A549 (cell line): ENCODE measurements at regions not wholly inside any gene's neighbourhood (a gene's known extent, or its start where the extent isn't known, plus 50 kb on each side); places are given as distances from the start of the nearest gene placed in this dataset.

Experiments
- ATAC-seq, 2 experiments: fragments of 200-7000 bp in 1 of 2; fragments of >200 bp in 1 of 2; cut with Nextera tagmentation in 1 of 2; cut with Tn5 transposase in 1 of 2; 3 replicates each; pipeline versions ENCODE4 v1.8.0 to v1.9.1; 2018 to 2020; ENCODE audit warnings: mild to moderate bottlenecking in 1 of 2, moderate library complexity in 1 of 2
- CTCF ChIA-PET: fragments of 300-600 bp; sonication (Branson Sonifier 250); formaldehyde crosslinking; extraction: SDS; loops from one replicate; lab custom pipeline; 2021; ENCODE audit warnings: antibody characterized with exemption, inconsistent platforms; lab: Yijun Ruan, JAX
- POLR2A ChIA-PET: fragments of 350-600 bp; formaldehyde crosslinking; extraction: SDS; loops from one replicate; lab custom pipeline; 2021; ENCODE audit warnings: antibody characterized with exemption, inconsistent platforms; lab: Yijun Ruan, JAX
- DNase-seq, 2 experiments: peaks; one replicate each; pipeline versions ENCODE4 v3.0.0 to v3.0.0-alpha.2; 2011 to 2016; ENCODE audit warnings: low read depth in 1 of 2, low spot score in 1 of 2
- FAIRE-seq: peaks from 2 replicates; lab custom pipeline; 2011; peaks lifted over from hg19 to GRCh38; lab: Jason Lieb, UNC
- H3K27ac ChIP-seq, 2 experiments: fragments of >200 bp; sonication (Bioruptor Twin); formaldehyde crosslinking; 3 replicates each; pipeline ENCODE4 v1.5.1; 2016 to 2017
- H3K4me1 ChIP-seq: fragments of >200 bp; sonication (Bioruptor Twin); formaldehyde crosslinking; 3 replicates; pipeline ENCODE4 v1.6.1; 2016
- H3K4me2 ChIP-seq: fragments of >200 bp; sonication (Bioruptor Twin); formaldehyde crosslinking; 3 replicates; pipeline ENCODE4 v1.6.1; 2016
- H3K4me3 ChIP-seq: fragments of >200 bp; sonication (Bioruptor Twin); formaldehyde crosslinking; 3 replicates; pipeline ENCODE4 v1.5.1; 2016
- H3K9me3 ChIP-seq: fragments of >200 bp; sonication (Bioruptor Twin); formaldehyde crosslinking; 3 replicates; pipeline ENCODE4 v1.6.1; 2016
- BHLHE40 ChIP-seq: IDR thresholded peaks from 2 replicates; pipeline ENCODE4 v1.6.1; 2012; ENCODE audit warnings: low read depth, low read length, inconsistent platforms
- CHD2 ChIP-seq: fragments of 150-350 bp; IDR thresholded peaks from 2 replicates; pipeline ENCODE4 v1.6.1; 2014; ENCODE audit warnings: low read length; ENCODE audit not compliant: partially characterized antibody
- CHD4 ChIP-seq: fragments of 200-600 bp; sonication (generic); IDR thresholded peaks from 2 replicates; pipeline ENCODE4 v1.6.1; 2016; ENCODE audit warnings: antibody characterized with exemption, mild to moderate bottlenecking, borderline replicate concordance
- EHMT2 ChIP-seq: fragments of 200-600 bp; sonication (generic); IDR thresholded peaks from 2 replicates; pipeline ENCODE4 v1.6.1; 2016; ENCODE audit warnings: antibody characterized with exemption, low read depth, mild to moderate bottlenecking, moderate library complexity
- FOSB ChIP-seq: fragments of 250-450 bp; sonication (Bioruptor Pico); IDR thresholded peaks from 2 replicates; pipeline ENCODE4 v1.5.0; 2020; ENCODE audit warnings: mild to moderate bottlenecking, moderate library complexity
- FOXS1 ChIP-seq: fragments of 250-450 bp; sonication (Bioruptor Pico); IDR thresholded peaks from 2 replicates; pipeline ENCODE4 v1.5.0; 2020; ENCODE audit warnings: mild to moderate bottlenecking, moderate library complexity
- KDM5A ChIP-seq: fragments of 200-600 bp; sonication (generic); IDR thresholded peaks from 2 replicates; pipeline ENCODE4 v1.6.1; 2016; ENCODE audit warnings: antibody characterized with exemption, mild to moderate bottlenecking
- MAZ ChIP-seq: fragments of 150-350 bp; IDR thresholded peaks from 2 replicates; pipeline ENCODE4 v1.6.1; 2014; ENCODE audit warnings: antibody characterized with exemption, low read depth, low read length, borderline replicate concordance
- MYC ChIP-seq: IDR thresholded peaks from 2 replicates; pipeline ENCODE4 v1.6.1; 2012; ENCODE audit warnings: mild to moderate bottlenecking, inconsistent platforms, low read length, improper control_type of control experiment, borderline replicate concordance
- SMC3 ChIP-seq: fragments of >200 bp; sonication (Bioruptor Twin); formaldehyde crosslinking; IDR thresholded peaks from 3 replicates; pipeline ENCODE4 v1.6.1; 2018; ENCODE audit warnings: inconsistent platforms
- TFCP2L1 ChIP-seq: fragments of 250-450 bp; sonication (Bioruptor Pico); IDR thresholded peaks from 2 replicates; pipeline ENCODE4 v1.5.0; 2021; ENCODE audit warnings: mild to moderate bottlenecking
- ZC3H11A ChIP-seq: fragments of 450-650 bp; IDR thresholded peaks from 2 replicates; pipeline ENCODE4 v1.6.1; 2014; ENCODE audit warnings: antibody characterized with exemption, mild to moderate bottlenecking
- ZFP36 ChIP-seq: fragments of 450-650 bp; IDR thresholded peaks from 2 replicates; pipeline ENCODE4 v1.6.1; 2014; ENCODE audit warnings: borderline replicate concordance; ENCODE audit not compliant: partially characterized antibody
- WGBS: methylation state at CpG from one replicate; pipeline ENCODE4 v1.1.6; 2017; ENCODE audit errors: missing lambda C conversion rate; 5-methylcytosine and 5-hydroxymethylcytosine counted together
- TF ChIP-seq, protein P1 (sequence below): fragments of 250-450 bp; sonication (Bioruptor Pico); IDR thresholded peaks from 2 replicates; pipeline ENCODE4 v1.5.0; 2021; ENCODE audit warnings: mild to moderate bottlenecking, moderate library complexity, borderline replicate concordance
- TF ChIP-seq, protein P2 (sequence below): IDR thresholded peaks from 2 replicates; pipeline ENCODE4 v1.6.1; 2012; ENCODE audit warnings: low read depth, borderline replicate concordance
- TF ChIP-seq, protein P3 (sequence below): fragments of 200-600 bp; sonication (generic); IDR thresholded peaks from 2 replicates; pipeline ENCODE4 v1.6.1; 2016; ENCODE audit warnings: antibody characterized with exemption, mild to moderate bottlenecking, moderate library complexity
- TF ChIP-seq, protein P4 (sequence below): fragments of >200 bp; sonication (Bioruptor Twin); formaldehyde crosslinking; IDR thresholded peaks from 3 replicates; pipeline ENCODE4 v1.6.1; 2016
- TF ChIP-seq, protein P5 (sequence below): fragments of 450-650 bp; IDR thresholded peaks from 2 replicates; pipeline ENCODE4 v1.6.1; 2014; ENCODE audit warnings: antibody characterized with exemption

DNA sequence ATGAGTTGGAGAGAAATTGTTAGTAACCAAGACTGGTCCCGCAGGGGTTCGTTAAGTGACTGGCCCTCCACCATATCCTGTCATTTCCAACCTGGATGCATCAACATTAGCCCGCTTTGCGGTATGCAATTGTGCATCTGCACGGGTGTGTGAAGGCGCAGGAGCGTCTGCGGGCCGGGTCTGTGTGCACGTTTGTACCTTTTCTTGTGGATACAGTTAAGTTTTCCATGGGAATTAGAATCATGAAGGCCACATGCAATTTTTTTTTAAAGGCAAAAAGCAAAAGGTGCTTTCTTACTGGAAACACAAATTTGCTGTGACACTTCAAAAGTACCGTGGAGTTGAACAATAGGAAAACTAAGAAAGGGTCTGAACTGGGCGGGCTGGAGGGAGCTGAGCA lies 355.4 kb upstream of the ZFHX3 start:
- WGBS, result 67% methylated on average over 12 of the region's 12 CpGs
- Histone ChIP-seq H3K9me3 (no peaks in the 10 kb centered on the region), H3K4me1 (no peaks in the 10 kb centered on the region), H3K4me3 (no peak overlapping the region)
- CTCF ChIA-PET, result no interaction called here
- POLR2A ChIA-PET, result no interaction called here
- TF ChIP-seq FOXS1 (no peak), SMC3 (no peak)
- TF ChIP-seq, all 56 proteins: peak for 0
- DNase-seq (no peak), FAIRE-seq (no peak), ATAC-seq (no peak)
- H3K27ac ChIP-seq, result no peak overlapping the region
- H3K4me2 ChIP-seq, result no peak overlapping the region

DNA sequence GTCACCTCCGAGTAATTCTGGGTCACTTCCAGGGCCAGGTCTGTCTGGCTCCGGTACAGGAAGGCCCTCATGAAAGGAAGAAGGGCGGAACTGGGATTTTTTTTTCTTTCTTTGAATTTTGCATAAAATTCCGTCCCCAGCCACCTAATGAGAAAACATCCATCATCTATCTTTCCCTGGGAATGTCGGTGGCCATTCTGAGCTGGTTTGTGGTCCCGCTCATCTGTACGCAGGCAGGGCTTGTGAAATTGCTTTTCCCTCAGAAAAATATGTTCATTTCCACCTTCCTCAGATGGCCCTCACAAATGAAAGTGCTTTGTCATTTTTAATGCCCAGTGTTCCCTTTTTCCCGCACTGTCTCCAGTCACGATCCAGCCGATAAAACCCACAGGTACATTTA lies 353.0 kb upstream of the ZFHX3 start:
- TF ChIP-seq, protein P1, sequence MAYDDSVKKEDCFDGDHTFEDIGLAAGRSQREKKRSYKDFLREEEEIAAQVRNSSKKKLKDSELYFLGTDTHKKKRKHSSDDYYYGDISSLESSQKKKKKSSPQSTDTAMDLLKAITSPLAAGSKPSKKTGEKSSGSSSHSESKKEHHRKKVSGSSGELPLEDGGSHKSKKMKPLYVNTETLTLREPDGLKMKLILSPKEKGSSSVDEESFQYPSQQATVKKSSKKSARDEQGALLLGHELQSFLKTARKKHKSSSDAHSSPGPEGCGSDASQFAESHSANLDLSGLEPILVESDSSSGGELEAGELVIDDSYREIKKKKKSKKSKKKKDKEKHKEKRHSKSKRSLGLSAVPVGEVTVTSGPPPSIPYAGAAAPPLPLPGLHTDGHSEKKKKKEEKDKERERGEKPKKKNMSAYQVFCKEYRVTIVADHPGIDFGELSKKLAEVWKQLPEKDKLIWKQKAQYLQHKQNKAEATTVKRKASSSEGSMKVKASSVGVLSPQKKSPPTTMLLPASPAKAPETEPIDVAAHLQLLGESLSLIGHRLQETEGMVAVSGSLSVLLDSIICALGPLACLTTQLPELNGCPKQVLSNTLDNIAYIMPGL (CRISPR knock-in tag), result no peak
- TF ChIP-seq, protein P2, sequence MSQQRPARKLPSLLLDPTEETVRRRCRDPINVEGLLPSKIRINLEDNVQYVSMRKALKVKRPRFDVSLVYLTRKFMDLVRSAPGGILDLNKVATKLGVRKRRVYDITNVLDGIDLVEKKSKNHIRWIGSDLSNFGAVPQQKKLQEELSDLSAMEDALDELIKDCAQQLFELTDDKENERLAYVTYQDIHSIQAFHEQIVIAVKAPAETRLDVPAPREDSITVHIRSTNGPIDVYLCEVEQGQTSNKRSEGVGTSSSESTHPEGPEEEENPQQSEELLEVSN, result no peak
- TF ChIP-seq CHD2 (no peak), MYC (no peak), TFCP2L1 (CRISPR knock-in tag) (no peak), ZC3H11A (no peak), FOSB (CRISPR knock-in tag) (no peak), EHMT2 (no peak), MAZ (no peak), BHLHE40 (no peak), SMC3 (no peak), CHD4 (no peak), KDM5A (no peak)
- TF ChIP-seq, protein P3, sequence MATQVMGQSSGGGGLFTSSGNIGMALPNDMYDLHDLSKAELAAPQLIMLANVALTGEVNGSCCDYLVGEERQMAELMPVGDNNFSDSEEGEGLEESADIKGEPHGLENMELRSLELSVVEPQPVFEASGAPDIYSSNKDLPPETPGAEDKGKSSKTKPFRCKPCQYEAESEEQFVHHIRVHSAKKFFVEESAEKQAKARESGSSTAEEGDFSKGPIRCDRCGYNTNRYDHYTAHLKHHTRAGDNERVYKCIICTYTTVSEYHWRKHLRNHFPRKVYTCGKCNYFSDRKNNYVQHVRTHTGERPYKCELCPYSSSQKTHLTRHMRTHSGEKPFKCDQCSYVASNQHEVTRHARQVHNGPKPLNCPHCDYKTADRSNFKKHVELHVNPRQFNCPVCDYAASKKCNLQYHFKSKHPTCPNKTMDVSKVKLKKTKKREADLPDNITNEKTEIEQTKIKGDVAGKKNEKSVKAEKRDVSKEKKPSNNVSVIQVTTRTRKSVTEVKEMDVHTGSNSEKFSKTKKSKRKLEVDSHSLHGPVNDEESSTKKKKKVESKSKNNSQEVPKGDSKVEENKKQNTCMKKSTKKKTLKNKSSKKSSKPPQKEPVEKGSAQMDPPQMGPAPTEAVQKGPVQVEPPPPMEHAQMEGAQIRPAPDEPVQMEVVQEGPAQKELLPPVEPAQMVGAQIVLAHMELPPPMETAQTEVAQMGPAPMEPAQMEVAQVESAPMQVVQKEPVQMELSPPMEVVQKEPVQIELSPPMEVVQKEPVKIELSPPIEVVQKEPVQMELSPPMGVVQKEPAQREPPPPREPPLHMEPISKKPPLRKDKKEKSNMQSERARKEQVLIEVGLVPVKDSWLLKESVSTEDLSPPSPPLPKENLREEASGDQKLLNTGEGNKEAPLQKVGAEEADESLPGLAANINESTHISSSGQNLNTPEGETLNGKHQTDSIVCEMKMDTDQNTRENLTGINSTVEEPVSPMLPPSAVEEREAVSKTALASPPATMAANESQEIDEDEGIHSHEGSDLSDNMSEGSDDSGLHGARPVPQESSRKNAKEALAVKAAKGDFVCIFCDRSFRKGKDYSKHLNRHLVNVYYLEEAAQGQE, result no peak
- FAIRE-seq (no peak), ATAC-seq (no peak), DNase-seq (no peak)
- Histone ChIP-seq H3K27ac (no peak overlapping the region), H3K9me3 (no peaks in the 10 kb centered on the region), H3K4me1 (no peaks in the 10 kb centered on the region), H3K4me3 (no peak overlapping the region), H3K4me2 (no peak overlapping the region)
- POLR2A ChIA-PET, result no interaction called here
- CTCF ChIA-PET, result no interaction called here
- WGBS, result 76% methylated on average over 10 of the region's 10 CpGs

DNA sequence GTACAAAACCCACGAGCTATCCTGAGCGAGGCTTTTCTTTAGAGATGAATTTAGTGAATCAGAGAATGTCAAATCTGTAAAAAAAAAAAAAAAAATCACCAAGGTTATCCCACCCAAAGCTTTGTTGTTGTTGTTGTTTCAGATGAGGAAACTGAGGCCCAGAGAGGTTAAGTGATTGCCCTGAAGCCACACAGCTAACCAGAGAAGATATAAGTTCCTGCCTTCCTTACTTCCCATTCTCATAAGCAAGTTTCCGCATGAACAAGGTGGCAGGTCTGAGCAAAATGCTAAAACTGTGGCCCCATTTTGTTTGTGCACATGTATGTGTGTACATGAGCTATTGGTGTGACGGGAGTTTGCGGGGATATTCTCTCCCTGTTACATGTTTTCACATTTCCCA lies 352.1 kb upstream of the ZFHX3 start:
- WGBS, result 59% methylated on average over 5 of the region's 5 CpGs
- DNase-seq (no peak), ATAC-seq (no peak), FAIRE-seq (no peak)
- POLR2A ChIA-PET, result no interaction called here
- Histone ChIP-seq H3K4me1 (no peaks in the 10 kb centered on the region), H3K9me3 (no peaks in the 10 kb centered on the region), H3K4me2 (no peak overlapping the region), H3K27ac (no peak overlapping the region), H3K4me3 (no peak overlapping the region)
- CTCF ChIA-PET, result interaction anchor here (0.7 kb wide), 1 partner anchor 159 kb away, joined by 4 read pairs; no protein-coding TSS in a partner anchor
- no peak for TF ChIP-seq ZFP36
- TF ChIP-seq, protein P4, sequence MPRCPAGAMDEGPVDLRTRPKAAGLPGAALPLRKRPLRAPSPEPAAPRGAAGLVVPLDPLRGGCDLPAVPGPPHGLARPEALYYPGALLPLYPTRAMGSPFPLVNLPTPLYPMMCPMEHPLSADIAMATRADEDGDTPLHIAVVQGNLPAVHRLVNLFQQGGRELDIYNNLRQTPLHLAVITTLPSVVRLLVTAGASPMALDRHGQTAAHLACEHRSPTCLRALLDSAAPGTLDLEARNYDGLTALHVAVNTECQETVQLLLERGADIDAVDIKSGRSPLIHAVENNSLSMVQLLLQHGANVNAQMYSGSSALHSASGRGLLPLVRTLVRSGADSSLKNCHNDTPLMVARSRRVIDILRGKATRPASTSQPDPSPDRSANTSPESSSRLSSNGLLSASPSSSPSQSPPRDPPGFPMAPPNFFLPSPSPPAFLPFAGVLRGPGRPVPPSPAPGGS, result no peak
- TF ChIP-seq, protein P5, sequence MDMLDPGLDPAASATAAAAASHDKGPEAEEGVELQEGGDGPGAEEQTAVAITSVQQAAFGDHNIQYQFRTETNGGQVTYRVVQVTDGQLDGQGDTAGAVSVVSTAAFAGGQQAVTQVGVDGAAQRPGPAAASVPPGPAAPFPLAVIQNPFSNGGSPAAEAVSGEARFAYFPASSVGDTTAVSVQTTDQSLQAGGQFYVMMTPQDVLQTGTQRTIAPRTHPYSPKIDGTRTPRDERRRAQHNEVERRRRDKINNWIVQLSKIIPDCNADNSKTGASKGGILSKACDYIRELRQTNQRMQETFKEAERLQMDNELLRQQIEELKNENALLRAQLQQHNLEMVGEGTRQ, result no peak
